ENCODE measurements at regions not wholly inside any gene's neighbourhood (a gene's known extent, or its start where the extent isn't known, plus 50 kb on each side); places are given as distances from the start of the nearest gene placed in this dataset.
A peak's percentile ranks its signal among the peaks of the same experiment; 100 is the strongest.

GRCh38 chr12:58533652-58534051 lies 386.7 kb downstream of the LRIG3 start:
- intact Hi-C loops (cut with micrococcal nuclease; ENCODE audit: unreplicated experiment), result no loop called here
- POLR2A ChIA-PET, result no interaction called here

GRCh38 chr12:58537278-58537677 lies 383.0 kb downstream of the LRIG3 start:
- Mint-ChIP-seq H3K27ac (ENCODE audit: unreplicated experiment) (peak overlapping the region; percentile 37), H3K4me1 (ENCODE audit: low read depth, unreplicated experiment) (peaks cover 28% of the 10 kb centered on the region), H3K4me3 (ENCODE audit: unreplicated experiment) (no peak overlapping the region), H3K9me3 (ENCODE audit: unreplicated experiment) (peaks cover 14% of the 10 kb centered on the region), H3K27me3 (ENCODE audit: insufficient read depth, unreplicated experiment) (no peaks in the 10 kb centered on the region), H3K36me3 (ENCODE audit: insufficient read depth, unreplicated experiment) (no peaks in the 10 kb centered on the region)
- Histone ChIP-seq H3K4me1 (peaks cover 31% of the 10 kb centered on the region), H3K36me3 (ENCODE audit: control insufficient read depth, insufficient read depth, low read length) (no peaks in the 10 kb centered on the region), H3K4me3 (ENCODE audit: low read depth, low read length) (no peak overlapping the region), H3K9me3 (no peaks in the 10 kb centered on the region), H3K27me3 (replicated peaks; ENCODE audit: control insufficient read depth, insufficient read depth, low read length) (no peaks in the 10 kb centered on the region)
- no TSS peak for BruUV-seq (replicated peaks)
- TF ChIP-seq CTCF (IDR thresholded peaks at IDR 0.05; ENCODE audit: insufficient read depth in 1 of 2, low read depth in 1 of 2, low read length in 1 of 2, severe bottlenecking in 1 of 2, unreplicated experiment in 1 of 2), result no peak
- CTCF ChIA-PET, result no interaction called here
- intact Hi-C loops (cut with micrococcal nuclease; ENCODE audit: unreplicated experiment), result no loop called here
- DNase-seq, result peak; percentile 8 to 40
- POLR2A ChIA-PET, result no interaction called here

More at GRCh38 chr12:58533652-58534051, 386.7 kb downstream of the LRIG3 start:
- no peaks in the 10 kb centered on the region for H3K36me3 Mint-ChIP-seq (ENCODE audit: insufficient read depth, unreplicated experiment)
- CTCF ChIA-PET, result no interaction called here
- no peak overlapping the region for H3K4me3 ChIP-seq (ENCODE audit: low read depth, low read length)
- H3K9me3 ChIP-seq, result no peaks in the 10 kb centered on the region
- H3K4me1 ChIP-seq, result peaks cover 11% of the 10 kb centered on the region
- H3K9me3 Mint-ChIP-seq (ENCODE audit: unreplicated experiment), result peaks cover 23% of the 10 kb centered on the region
- no peak for DNase-seq
- no peaks in the 10 kb centered on the region for H3K27me3 Mint-ChIP-seq (ENCODE audit: insufficient read depth, unreplicated experiment)
- no TSS peak for BruUV-seq (replicated peaks)
- no peaks in the 10 kb centered on the region for H3K36me3 ChIP-seq (ENCODE audit: control insufficient read depth, insufficient read depth, low read length)
- TF ChIP-seq CTCF (IDR thresholded peaks at IDR 0.05; ENCODE audit: insufficient read depth in 1 of 2, low read depth in 1 of 2, low read length in 1 of 2, severe bottlenecking in 1 of 2, unreplicated experiment in 1 of 2), result no peak
- no peaks in the 10 kb centered on the region for H3K27me3 ChIP-seq (replicated peaks; ENCODE audit: control insufficient read depth, insufficient read depth, low read length)
- H3K27ac Mint-ChIP-seq (ENCODE audit: unreplicated experiment), result no peak overlapping the region
- no peak overlapping the region for H3K4me3 Mint-ChIP-seq (ENCODE audit: unreplicated experiment)
- peaks cover 14% of the 10 kb centered on the region for H3K4me1 Mint-ChIP-seq (ENCODE audit: low read depth, unreplicated experiment)

GRCh38 chr12:58539295-58539694 lies 381.0 kb downstream of the LRIG3 start:
- no peak for TF ChIP-seq CTCF (IDR thresholded peaks at IDR 0.05; ENCODE audit: insufficient read depth in 1 of 2, low read depth in 1 of 2, low read length in 1 of 2, severe bottlenecking in 1 of 2, unreplicated experiment in 1 of 2)
- no peaks in the 10 kb centered on the region for H3K27me3 ChIP-seq (replicated peaks; ENCODE audit: control insufficient read depth, insufficient read depth, low read length)
- POLR2A ChIA-PET, result no interaction called here
- H3K4me1 ChIP-seq, result peaks cover 31% of the 10 kb centered on the region
- no peaks in the 10 kb centered on the region for H3K36me3 ChIP-seq (ENCODE audit: control insufficient read depth, insufficient read depth, low read length)
- H3K9me3 Mint-ChIP-seq (ENCODE audit: unreplicated experiment), result peaks cover 5% of the 10 kb centered on the region
- no peak overlapping the region for H3K4me3 ChIP-seq (ENCODE audit: low read depth, low read length)
- no peaks in the 10 kb centered on the region for H3K9me3 ChIP-seq
- no peak for DNase-seq
- H3K36me3 Mint-ChIP-seq (ENCODE audit: insufficient read depth, unreplicated experiment), result no peaks in the 10 kb centered on the region
- H3K4me1 Mint-ChIP-seq (ENCODE audit: low read depth, unreplicated experiment), result peaks cover 28% of the 10 kb centered on the region
- BruUV-seq (replicated peaks), result no TSS peak
- H3K4me3 Mint-ChIP-seq (ENCODE audit: unreplicated experiment), result no peak overlapping the region
- no peaks in the 10 kb centered on the region for H3K27me3 Mint-ChIP-seq (ENCODE audit: insufficient read depth, unreplicated experiment)
- intact Hi-C loops (cut with micrococcal nuclease; ENCODE audit: unreplicated experiment), result no loop called here
- CTCF ChIA-PET, result no interaction called here
- no peak overlapping the region for H3K27ac Mint-ChIP-seq (ENCODE audit: unreplicated experiment)
